IMR-90 (cell line): ENCODE measurements at regions not wholly inside any gene's neighbourhood (a gene's known extent, or its start where the extent isn't known, plus 50 kb on each side); places are given as distances from the start of the nearest gene placed in this dataset.

Source experiments
- ATAC-seq: fragments of 200-7000 bp; cut with Tn5 transposase; 2 replicates; pipeline ENCODE4 v1.9.1; 2020; ENCODE audit warnings: low read depth, mild to moderate bottlenecking, moderate library complexity
- BruUV-seq: library from RNA; stranded (reverse); fragments of 400-500 nt; replicated peaks from 2 replicates; lab custom pipeline; 2021; lab: Mats Ljungman, UMichigan
- CTCF ChIA-PET: fragments of 300-600 bp; formaldehyde crosslinking; extraction: SDS; loops from one replicate; lab custom pipeline; 2021; ENCODE audit warnings: antibody characterized with exemption; lab: Yijun Ruan, JAX
- POLR2A ChIA-PET: fragments of 300-600 bp; sonication (Branson Sonifier 250); formaldehyde crosslinking; loops from one replicate; lab custom pipeline; 2022; ENCODE audit warnings: antibody characterized with exemption; ENCODE audit not compliant: unreplicated experiment; lab: Charles Lee
- DNase-seq: peaks from one replicate; pipeline ENCODE4 v3.0.0; 2013
- H2AFZ ChIP-seq: replicated peaks from 2 replicates; pipeline ENCODE3; 2013; ENCODE audit warnings: low read length, mild to moderate bottlenecking; ENCODE audit not compliant: poor library complexity
- H2AK5ac ChIP-seq: 2 replicates; pipeline ENCODE4 v1.6.1; 2013; ENCODE audit warnings: low read depth, low read length, inconsistent platforms
- H2AK9ac ChIP-seq: replicated peaks from 2 replicates; pipeline ENCODE3; 2013; ENCODE audit warnings: mild to moderate bottlenecking, low read depth, low read length, moderate library complexity; ENCODE audit not compliant: poor library complexity
- H2BK120ac ChIP-seq: 2 replicates; pipeline ENCODE4 v1.6.1; 2013; ENCODE audit warnings: low read depth, low read length, inconsistent platforms
- H2BK15ac ChIP-seq: 3 replicates; pipeline ENCODE4 v1.6.1; 2013; ENCODE audit warnings: low read depth, low read length, inconsistent platforms
- H2BK20ac ChIP-seq: 2 replicates; pipeline ENCODE4 v1.6.1; 2013; ENCODE audit warnings: low read depth, mild to moderate bottlenecking, inconsistent platforms, low read length, moderate library complexity
- H2BK5ac ChIP-seq: 2 replicates; pipeline ENCODE4 v1.6.1; 2013; ENCODE audit warnings: mild to moderate bottlenecking, low read depth, low read length, inconsistent platforms; ENCODE audit not compliant: poor library complexity, severe bottlenecking
- H3K14ac ChIP-seq: replicated peaks from 2 replicates; pipeline ENCODE4 v1.6.1; 2013; ENCODE audit warnings: low read depth, low read length, inconsistent platforms
- H3K18ac ChIP-seq: 2 replicates; pipeline ENCODE4 v1.6.1; 2013; ENCODE audit warnings: low read depth, low read length, control low read depth
- H3K23ac ChIP-seq: 2 replicates; pipeline ENCODE4 v1.6.1; 2013; ENCODE audit warnings: low read depth, low read length, inconsistent platforms
- H3K27ac ChIP-seq: 2 replicates; pipeline ENCODE4 v1.5.1; 2013; ENCODE audit warnings: mild to moderate bottlenecking, control low read depth, low read length; ENCODE audit not compliant: insufficient read depth
- H3K27me3 ChIP-seq: 2 replicates; pipeline ENCODE4 v1.6.1; 2013; ENCODE audit warnings: low read length; ENCODE audit not compliant: control insufficient read depth, insufficient read depth
- H3K36me3 ChIP-seq: 2 replicates; pipeline ENCODE4 v1.6.1; 2013; ENCODE audit warnings: low read length, mixed read lengths; ENCODE audit not compliant: control insufficient read depth, insufficient read depth
- H3K4ac ChIP-seq: 2 replicates; pipeline ENCODE4 v1.6.1; 2013; ENCODE audit warnings: low read depth, low read length, inconsistent platforms
- H3K4me1 ChIP-seq: 2 replicates; pipeline ENCODE4 v1.6.1; 2013; ENCODE audit warnings: low read length, mixed read lengths; ENCODE audit not compliant: control insufficient read depth, insufficient read depth
- H3K4me2 ChIP-seq: 2 replicates; pipeline ENCODE4 v1.6.1; 2013; ENCODE audit warnings: low read depth, mild to moderate bottlenecking, control low read depth, low read length, moderate library complexity
- H3K4me3 ChIP-seq: 2 replicates; pipeline ENCODE4 v1.5.1; 2013; ENCODE audit warnings: low read depth, mild to moderate bottlenecking, control low read depth, low read length, moderate library complexity; ENCODE audit not compliant: insufficient read depth
- H3K56ac ChIP-seq: 2 replicates; pipeline ENCODE4 v1.6.1; 2013; ENCODE audit warnings: low read length, inconsistent platforms; ENCODE audit not compliant: insufficient read depth; ENCODE audit errors: extremely low read depth
- H3K79me1 ChIP-seq, 2 experiments: 2 replicates each; pipeline ENCODE4 v1.6.1; 2013; ENCODE audit warnings: low read length in 2 of 2, inconsistent platforms in 1 of 2, low read depth in 1 of 2
- H3K9ac ChIP-seq: 2 replicates; pipeline ENCODE4 v1.6.1; 2013; ENCODE audit warnings: low read depth, low read length, control low read depth
- H3K9me1 ChIP-seq: 2 replicates; pipeline ENCODE4 v1.6.1; 2013; ENCODE audit warnings: low read length, inconsistent platforms; ENCODE audit not compliant: insufficient read depth
- H3K9me3 ChIP-seq: 2 replicates; pipeline ENCODE4 v1.6.1; 2013; ENCODE audit warnings: low read length; ENCODE audit not compliant: control insufficient read depth, insufficient read depth
- H4K20me1 ChIP-seq: 2 replicates; pipeline ENCODE4 v1.6.1; 2013; ENCODE audit warnings: low read length, inconsistent platforms; ENCODE audit not compliant: insufficient read depth
- H4K5ac ChIP-seq: 2 replicates; pipeline ENCODE4 v1.6.1; 2013; ENCODE audit warnings: mild to moderate bottlenecking, low read depth, low read length, control low read depth
- H4K8ac ChIP-seq, 2 experiments: 2 replicates each; pipeline ENCODE4 v1.6.1; 2013; ENCODE audit warnings: low read depth in 2 of 2, low read length in 2 of 2, control low read depth in 1 of 2, inconsistent platforms in 1 of 2
- H4K91ac ChIP-seq: 2 replicates; pipeline ENCODE4 v1.6.1; 2013; ENCODE audit warnings: low read depth, low read length, inconsistent platforms; ENCODE audit not compliant: insufficient read depth
- BHLHE40 ChIP-seq: fragments of 150-350 bp; IDR thresholded peaks from 2 replicates; pipeline ENCODE4 v1.6.1; 2016; ENCODE audit warnings: mild to moderate bottlenecking, low read depth, low read length
- CEBPB ChIP-seq: IDR thresholded peaks from 2 replicates; pipeline ENCODE4 v1.6.1; 2012; ENCODE audit warnings: low read depth, low read length, improper control_type of control experiment
- CHD1 ChIP-seq: IDR thresholded peaks from 2 replicates; pipeline ENCODE4 v1.6.1; 2012; ENCODE audit warnings: low read depth, low read length, improper control_type of control experiment
- FOS ChIP-seq: fragments of 150-350 bp; IDR thresholded peaks from 2 replicates; pipeline ENCODE4 v1.6.1; 2016; ENCODE audit warnings: low read depth, low read length
- MAFK ChIP-seq: IDR thresholded peaks from 2 replicates; pipeline ENCODE4 v1.6.1; 2012; ENCODE audit warnings: low read depth, low read length, improper control_type of control experiment
- MAZ ChIP-seq: IDR thresholded peaks from 2 replicates; pipeline ENCODE4 v1.6.1; 2012; ENCODE audit warnings: low read depth, mild to moderate bottlenecking, low read length, improper control_type of control experiment, moderate library complexity, borderline replicate concordance
- MXI1 ChIP-seq: IDR thresholded peaks from 2 replicates; pipeline ENCODE4 v1.6.1; 2012; ENCODE audit warnings: low read depth, mild to moderate bottlenecking, low read length, moderate library complexity, borderline replicate concordance
- NFE2L2 ChIP-seq: fragments of 150-350 bp; IDR thresholded peaks from 2 replicates; pipeline ENCODE4 v1.6.1; 2016; ENCODE audit warnings: low read depth, mild to moderate bottlenecking, low read length
- POLR2A ChIP-seq: IDR thresholded peaks from 2 replicates; pipeline ENCODE4 v1.6.1; 2012; ENCODE audit warnings: mild to moderate bottlenecking, low read depth, low read length
- RAD21 ChIP-seq: IDR thresholded peaks from 2 replicates; pipeline ENCODE4 v1.6.1; 2012; ENCODE audit warnings: low read length, improper control_type of control experiment
- RCOR1 ChIP-seq: IDR thresholded peaks from 2 replicates; pipeline ENCODE4 v1.6.1; 2012; ENCODE audit warnings: mild to moderate bottlenecking, low read length, improper control_type of control experiment; ENCODE audit not compliant: insufficient replicate concordance
- RFX5 ChIP-seq: IDR thresholded peaks from 2 replicates; pipeline ENCODE4 v1.8.0; 2012; ENCODE audit warnings: low read depth, mild to moderate bottlenecking, low read length, moderate library complexity
- SMC3 ChIP-seq: fragments of 150-350 bp; IDR thresholded peaks from 2 replicates; pipeline ENCODE4 v1.6.1; 2016; ENCODE audit warnings: low read depth, mild to moderate bottlenecking, antibody characterized with exemption, low read length, moderate library complexity
- WGBS, 2 experiments: methylation state at CpG; one replicate each; pipeline versions ENCODE4 v1.1.5 to v1.1.7; 2013; ENCODE audit warnings: missing lambda C conversion rate in 2 of 2; ENCODE audit not compliant: insufficient read length in 1 of 2; ENCODE audit errors: extremely low coverage in 2 of 2; 5-methylcytosine and 5-hydroxymethylcytosine counted together
- dilution Hi-C: fragments of 300-500 bp; cut with HindIII; formaldehyde crosslinking; loops from one replicate; pipeline ENCODE4 v1.14.3; 2018; ENCODE audit warnings: low sequenced_read_pairs; ENCODE audit not compliant: unreplicated experiment
- in situ Hi-C: fragments of 300-500 bp; cut with MboI; formaldehyde crosslinking; loops from 3 replicates; pipeline ENCODE4 v1.14.3; 2019; ENCODE audit warnings: low sequenced_read_pairs, inconsistent platforms, mixed read lengths
- intact Hi-C: fragments of 100-400 bp; cut with micrococcal nuclease; formaldehyde crosslinking; loops from 2 replicates; pipeline ENCODE4 v1.10.0; 2022
- TF ChIP-seq, protein P1 (sequence below): fragments of 150-350 bp; IDR thresholded peaks from 2 replicates; pipeline ENCODE4 v1.6.1; 2016; ENCODE audit warnings: low read depth, mild to moderate bottlenecking, low read length, moderate library complexity, borderline replicate concordance
- TF ChIP-seq, protein P2 (sequence below): fragments of 150-350 bp; IDR thresholded peaks from 2 replicates; pipeline ENCODE4 v1.6.1; 2017; ENCODE audit warnings: mild to moderate bottlenecking, antibody characterized with exemption, low read length, low read depth
- TF ChIP-seq, protein P3 (sequence below): conservative IDR thresholded peaks from 2 replicates; pipeline ENCODE4 v1.5.1; 2012; ENCODE audit warnings: mild to moderate bottlenecking, low read depth, low read length, improper control_type of control experiment

DNA sequence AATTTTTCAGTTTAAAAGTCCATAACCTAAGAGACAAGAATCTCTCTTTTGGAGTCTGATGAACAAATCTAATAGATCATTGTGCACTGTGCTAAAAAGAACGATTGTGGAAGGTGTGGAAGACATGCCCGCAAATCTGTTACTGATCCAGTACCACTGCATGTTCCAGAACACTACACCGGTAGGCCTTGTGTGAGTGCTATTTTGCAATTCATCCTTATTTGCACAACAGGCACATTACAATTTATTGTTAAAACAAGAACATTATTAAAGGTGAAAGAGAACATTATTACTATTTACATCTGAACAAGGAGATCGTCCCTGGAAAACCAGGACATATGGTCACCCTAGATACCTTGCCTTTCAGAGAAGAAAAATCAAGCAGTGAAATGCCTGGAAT lies 205.7 kb upstream of the NECTIN3 start:
- dilution Hi-C loops: no loop called here
- Histone ChIP-seq H4K5ac (no peak overlapping the region), H3K9me3 (no peaks in the 10 kb centered on the region), H2AK5ac (no peak overlapping the region), H2BK20ac (no peak overlapping the region), H3K9me1 (no peaks in the 10 kb centered on the region), H3K27me3 (no peaks in the 10 kb centered on the region), H4K91ac (no peak overlapping the region), H3K23ac (no peak overlapping the region), H3K56ac (no peak overlapping the region), H3K14ac (no peak overlapping the region), H4K20me1 (no peaks in the 10 kb centered on the region), H3K4me2 (no peak overlapping the region), H3K9ac (no peak overlapping the region), H2BK15ac (no peak overlapping the region), H3K4me3 (no peak overlapping the region), H3K79me1 (no peaks in the 10 kb centered on the region), H3K27ac (no peak overlapping the region), H3K4ac (no peak overlapping the region), H4K8ac (no peak overlapping the region), H2AFZ (no peak overlapping the region), H3K4me1 (no peaks in the 10 kb centered on the region), H3K36me3 (no peaks in the 10 kb centered on the region), H2BK5ac (no peak overlapping the region), H2BK120ac (no peak overlapping the region), H3K18ac (no peak overlapping the region), H2AK9ac (no peak overlapping the region)
- WGBS, 2 experiments: no CpG with 5 or more reads among the region's 4 CpGs
- no peak for ATAC-seq
- in situ Hi-C loops: no loop called here
- CTCF ChIA-PET: no interaction called here
- TF ChIP-seq POLR2A: no peak
- no peak for TF ChIP-seq MAZ
- no peak for TF ChIP-seq MAFK
- TF ChIP-seq BHLHE40: no peak
- TF ChIP-seq RCOR1: no peak
- TF ChIP-seq, protein P1, sequence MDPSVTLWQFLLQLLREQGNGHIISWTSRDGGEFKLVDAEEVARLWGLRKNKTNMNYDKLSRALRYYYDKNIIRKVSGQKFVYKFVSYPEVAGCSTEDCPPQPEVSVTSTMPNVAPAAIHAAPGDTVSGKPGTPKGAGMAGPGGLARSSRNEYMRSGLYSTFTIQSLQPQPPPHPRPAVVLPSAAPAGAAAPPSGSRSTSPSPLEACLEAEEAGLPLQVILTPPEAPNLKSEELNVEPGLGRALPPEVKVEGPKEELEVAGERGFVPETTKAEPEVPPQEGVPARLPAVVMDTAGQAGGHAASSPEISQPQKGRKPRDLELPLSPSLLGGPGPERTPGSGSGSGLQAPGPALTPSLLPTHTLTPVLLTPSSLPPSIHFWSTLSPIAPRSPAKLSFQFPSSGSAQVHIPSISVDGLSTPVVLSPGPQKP: no peak
- TF ChIP-seq, protein P2, sequence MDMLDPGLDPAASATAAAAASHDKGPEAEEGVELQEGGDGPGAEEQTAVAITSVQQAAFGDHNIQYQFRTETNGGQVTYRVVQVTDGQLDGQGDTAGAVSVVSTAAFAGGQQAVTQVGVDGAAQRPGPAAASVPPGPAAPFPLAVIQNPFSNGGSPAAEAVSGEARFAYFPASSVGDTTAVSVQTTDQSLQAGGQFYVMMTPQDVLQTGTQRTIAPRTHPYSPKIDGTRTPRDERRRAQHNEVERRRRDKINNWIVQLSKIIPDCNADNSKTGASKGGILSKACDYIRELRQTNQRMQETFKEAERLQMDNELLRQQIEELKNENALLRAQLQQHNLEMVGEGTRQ: no peak
- TF ChIP-seq, protein P3, sequence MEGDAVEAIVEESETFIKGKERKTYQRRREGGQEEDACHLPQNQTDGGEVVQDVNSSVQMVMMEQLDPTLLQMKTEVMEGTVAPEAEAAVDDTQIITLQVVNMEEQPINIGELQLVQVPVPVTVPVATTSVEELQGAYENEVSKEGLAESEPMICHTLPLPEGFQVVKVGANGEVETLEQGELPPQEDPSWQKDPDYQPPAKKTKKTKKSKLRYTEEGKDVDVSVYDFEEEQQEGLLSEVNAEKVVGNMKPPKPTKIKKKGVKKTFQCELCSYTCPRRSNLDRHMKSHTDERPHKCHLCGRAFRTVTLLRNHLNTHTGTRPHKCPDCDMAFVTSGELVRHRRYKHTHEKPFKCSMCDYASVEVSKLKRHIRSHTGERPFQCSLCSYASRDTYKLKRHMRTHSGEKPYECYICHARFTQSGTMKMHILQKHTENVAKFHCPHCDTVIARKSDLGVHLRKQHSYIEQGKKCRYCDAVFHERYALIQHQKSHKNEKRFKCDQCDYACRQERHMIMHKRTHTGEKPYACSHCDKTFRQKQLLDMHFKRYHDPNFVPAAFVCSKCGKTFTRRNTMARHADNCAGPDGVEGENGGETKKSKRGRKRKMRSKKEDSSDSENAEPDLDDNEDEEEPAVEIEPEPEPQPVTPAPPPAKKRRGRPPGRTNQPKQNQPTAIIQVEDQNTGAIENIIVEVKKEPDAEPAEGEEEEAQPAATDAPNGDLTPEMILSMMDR: no peak
- no peak for TF ChIP-seq NFE2L2
- no peak for TF ChIP-seq CEBPB
- TF ChIP-seq RAD21: no peak
- TF ChIP-seq FOS: no peak
- TF ChIP-seq RFX5: no peak
- no peak for TF ChIP-seq MXI1
- no peak for TF ChIP-seq CHD1
- no peak for TF ChIP-seq SMC3
- no peak for DNase-seq
- POLR2A ChIA-PET: no interaction called here
- BruUV-seq: no TSS peak
- intact Hi-C loops: no loop called here
